Inflammatory macrophage treated with lipopolysaccharide for 4 hours (primary cell): ENCODE measurements at regions not wholly inside any gene's neighbourhood (a gene's known extent, or its start where the extent isn't known, plus 50 kb on each side); places are given as distances from the start of the nearest gene placed in this dataset.
"Not testable (repeated sequence)": the region's sequence is repeated elsewhere in the genome, so short reads cannot be mapped to it uniquely, and the experiment has no call there.

Experiments
- DNase-seq: peaks from one replicate; pipeline ENCODE4 v3.0.0-alpha.2; 2020

GRCh38 chr2:100704711-100705110 lies 115.2 kb upstream of the NPAS2 start:
- DNase-seq = no peak

- no peak for DNase-seq
Observed at GRCh38 chr2:100707016-100707947, 112.7 kb upstream of the NPAS2 start.

GRCh38 chr2:100708333-100708732 lies 111.6 kb upstream of the NPAS2 start:
- DNase-seq = no peak

- DNase-seq = no peak
Observed at GRCh38 chr2:100713106-100713505, 106.8 kb upstream of the NPAS2 start.

- DNase-seq = not testable (repeated sequence)
Observed at GRCh38 chr2:100714396-100715010, 105.4 kb upstream of the NPAS2 start.

GRCh38 chr2:100715861-100716260 lies 104.1 kb upstream of the NPAS2 start:
- not testable (repeated sequence) for DNase-seq

- no peak for DNase-seq
Observed at GRCh38 chr2:100716581-100716980, 103.4 kb upstream of the NPAS2 start.

- DNase-seq = no peak
Observed at GRCh38 chr2:100718065-100718629, 101.8 kb upstream of the NPAS2 start.

- DNase-seq = no peak
Observed at GRCh38 chr2:100720445-100720844, 99.5 kb upstream of the NPAS2 start.

GRCh38 chr2:100721693-100722092 lies 98.2 kb upstream of the NPAS2 start:
- DNase-seq = no peak

- no peak for DNase-seq
Observed at GRCh38 chr2:100722125-100722524, 97.8 kb upstream of the NPAS2 start.

- DNase-seq = no peak
Observed at GRCh38 chr2:100726866-100727265, 93.1 kb upstream of the NPAS2 start.

- peak; percentile 71 for DNase-seq
Observed at GRCh38 chr2:100730290-100730868, 89.6 kb upstream of the NPAS2 start.

GRCh38 chr2:100731535-100731981 lies 88.4 kb upstream of the NPAS2 start:
- DNase-seq = peak; percentile 56

GRCh38 chr2:100733391-100734187 lies 86.3 kb upstream of the NPAS2 start:
- peak; percentile 98 for DNase-seq

- no peak for DNase-seq
Observed at GRCh38 chr2:100736121-100736915, 83.6 kb upstream of the NPAS2 start.

GRCh38 chr2:100739735-100740432 lies 80.1 kb upstream of the NPAS2 start:
- no peak for DNase-seq

- DNase-seq = no peak
Observed at GRCh38 chr2:100741880-100742276, 78.1 kb upstream of the NPAS2 start.

- peak; percentile 89 for DNase-seq
Observed at GRCh38 chr2:100742277-100743254, 77.4 kb upstream of the NPAS2 start.

GRCh38 chr2:100743741-100744140 lies 76.2 kb upstream of the NPAS2 start:
- no peak for DNase-seq
